ENCODE measurements at regions not wholly inside any gene's neighbourhood (a gene's known extent, or its start where the extent isn't known, plus 50 kb on each side); places are given as distances from the start of the nearest gene placed in this dataset.

GRCh38 chr12:20211981-20212421 is 156.3 kb upstream of the PDE3A start:
- peak overlapping the region; percentile 14 for H3K4me2 ChIP-seq (ENCODE audit: low read length)
- H3K36me3 ChIP-seq (ENCODE audit: control insufficient read depth, low read length) = no peaks in the 10 kb centered on the region
- no peaks in the 10 kb centered on the region for H3K9me2 ChIP-seq (replicated peaks; ENCODE audit: control insufficient read depth, low read length)

GRCh38 chr12:20212658-20213555 is 155.4 kb upstream of the PDE3A start:
- H3K27ac ChIP-seq (ENCODE audit: low read depth, low read length) = no peak overlapping the region
- H3K27me3 ChIP-seq (ENCODE audit: control insufficient read depth, low read length) = no peaks in the 10 kb centered on the region
- H3K9me2 ChIP-seq (replicated peaks; ENCODE audit: control insufficient read depth, low read length) = no peaks in the 10 kb centered on the region
- H4K20me1 ChIP-seq (ENCODE audit: control insufficient read depth, insufficient read depth, low read depth, low read length) = no peaks in the 10 kb centered on the region
- H3K79me2 ChIP-seq (ENCODE audit: control insufficient read depth, low read length) = no peaks in the 10 kb centered on the region
- no peaks in the 10 kb centered on the region for H3F3A ChIP-seq (ENCODE audit: control insufficient read depth, insufficient read depth)
- H3K4me1 ChIP-seq (ENCODE audit: control insufficient read depth, low read length) = peaks cover 21% of the 10 kb centered on the region
- H3K9me3 ChIP-seq (ENCODE audit: control insufficient read depth, insufficient read depth, low read length) = no peaks in the 10 kb centered on the region
- no peaks in the 10 kb centered on the region for H3K36me3 ChIP-seq (ENCODE audit: control insufficient read depth, low read length)
- TF ChIP-seq EZH2phosphoT487 (IDR thresholded peaks at IDR 0.05; ENCODE audit: borderline replicate concordance, low read length) (no peak), CTCF (IDR thresholded peaks at IDR 0.05; ENCODE audit: low read depth, low read length, poor library complexity, severe bottlenecking) (no peak)
- H3K4me3 ChIP-seq (ENCODE audit: low read length) = no peak overlapping the region
- no peak overlapping the region for H3K4me2 ChIP-seq (ENCODE audit: low read length)

More at GRCh38 chr12:20211981-20212421, 156.3 kb upstream of the PDE3A start:
- Histone ChIP-seq H3K9me3 (ENCODE audit: control insufficient read depth, insufficient read depth, low read length) (no peaks in the 10 kb centered on the region), H3K4me1 (ENCODE audit: control insufficient read depth, low read length) (peaks cover 21% of the 10 kb centered on the region), H3K4me3 (ENCODE audit: low read length) (no peak overlapping the region), H4K20me1 (ENCODE audit: control insufficient read depth, insufficient read depth, low read depth, low read length) (no peaks in the 10 kb centered on the region), H3F3A (ENCODE audit: control insufficient read depth, insufficient read depth) (no peaks in the 10 kb centered on the region), H3K27ac (ENCODE audit: low read depth, low read length) (0 out of 2 replicates have a peak overlapping the region, but pooled peaks have one; percentile 22), H3K27me3 (ENCODE audit: control insufficient read depth, low read length) (no peaks in the 10 kb centered on the region), H3K79me2 (ENCODE audit: control insufficient read depth, low read length) (no peaks in the 10 kb centered on the region)
- no peak for TF ChIP-seq EZH2phosphoT487 (IDR thresholded peaks at IDR 0.05; ENCODE audit: borderline replicate concordance, low read length)
- no peak for TF ChIP-seq CTCF (IDR thresholded peaks at IDR 0.05; ENCODE audit: low read depth, low read length, poor library complexity, severe bottlenecking)

GRCh38 chr12:20213723-20214625 is 154.4 kb upstream of the PDE3A start:
- Histone ChIP-seq H3K79me2 (ENCODE audit: control insufficient read depth, low read length) (no peaks in the 10 kb centered on the region), H3K27me3 (ENCODE audit: control insufficient read depth, low read length) (no peaks in the 10 kb centered on the region), H3K27ac (ENCODE audit: low read depth, low read length) (no peak overlapping the region), H3K36me3 (ENCODE audit: control insufficient read depth, low read length) (no peaks in the 10 kb centered on the region), H3F3A (ENCODE audit: control insufficient read depth, insufficient read depth) (no peaks in the 10 kb centered on the region), H3K4me1 (ENCODE audit: control insufficient read depth, low read length) (peaks cover 21% of the 10 kb centered on the region), H3K9me2 (replicated peaks; ENCODE audit: control insufficient read depth, low read length) (no peaks in the 10 kb centered on the region), H4K20me1 (ENCODE audit: control insufficient read depth, insufficient read depth, low read depth, low read length) (no peaks in the 10 kb centered on the region), H3K4me2 (ENCODE audit: low read length) (no peak overlapping the region), H3K9me3 (ENCODE audit: control insufficient read depth, insufficient read depth, low read length) (no peaks in the 10 kb centered on the region), H3K4me3 (ENCODE audit: low read length) (no peak overlapping the region)
- TF ChIP-seq EZH2phosphoT487 (IDR thresholded peaks at IDR 0.05; ENCODE audit: borderline replicate concordance, low read length) (no peak), CTCF (IDR thresholded peaks at IDR 0.05; ENCODE audit: low read depth, low read length, poor library complexity, severe bottlenecking) (no peak)
